GM12874 (cell line): ENCODE measurements at regions not wholly inside any gene's neighbourhood (a gene's known extent, or its start where the extent isn't known, plus 50 kb on each side); places are given as distances from the start of the nearest gene placed in this dataset.

Experiments
- TF ChIP-seq, protein P1 (sequence below): IDR thresholded peaks from 2 replicates; pipeline ENCODE4 v1.5.1; 2011; ENCODE audit warnings: low read depth, mild to moderate bottlenecking, control low read depth, low read length, moderate library complexity; ENCODE audit not compliant: insufficient read depth

DNA sequence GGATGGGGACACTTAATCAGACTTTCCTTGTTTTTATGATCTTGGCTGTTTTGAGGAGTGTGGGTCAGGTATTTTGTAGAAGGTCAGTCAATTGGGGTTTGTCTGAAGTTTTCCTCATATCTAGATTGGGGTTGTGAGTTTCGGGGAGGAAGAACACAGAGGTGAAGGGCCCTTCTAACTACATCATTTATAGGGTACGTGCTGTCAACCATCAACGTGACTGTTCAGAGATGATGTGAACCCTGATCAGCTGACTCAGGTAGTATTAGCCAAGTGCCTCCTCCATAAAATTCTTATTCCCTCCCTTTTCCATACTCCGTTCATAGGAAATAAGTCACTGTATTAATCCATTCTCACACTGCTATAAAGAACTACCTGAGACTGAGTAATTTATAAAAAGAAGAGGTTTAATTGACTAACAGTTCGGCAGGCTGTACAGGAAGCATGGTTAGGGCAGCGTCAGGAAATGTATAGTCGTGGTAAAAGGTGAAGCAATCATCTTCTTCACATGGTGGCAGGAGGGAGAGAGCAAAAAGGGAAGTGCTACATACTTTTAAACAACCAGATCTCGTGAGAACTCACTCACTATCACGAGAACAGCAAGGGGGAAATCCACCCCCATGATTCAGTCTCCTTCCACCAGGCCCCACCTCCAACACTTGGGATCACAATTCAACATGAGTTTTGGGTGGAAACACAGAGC is 547.1 kb upstream of the LINC00305 start:
- TF ChIP-seq, protein P1, sequence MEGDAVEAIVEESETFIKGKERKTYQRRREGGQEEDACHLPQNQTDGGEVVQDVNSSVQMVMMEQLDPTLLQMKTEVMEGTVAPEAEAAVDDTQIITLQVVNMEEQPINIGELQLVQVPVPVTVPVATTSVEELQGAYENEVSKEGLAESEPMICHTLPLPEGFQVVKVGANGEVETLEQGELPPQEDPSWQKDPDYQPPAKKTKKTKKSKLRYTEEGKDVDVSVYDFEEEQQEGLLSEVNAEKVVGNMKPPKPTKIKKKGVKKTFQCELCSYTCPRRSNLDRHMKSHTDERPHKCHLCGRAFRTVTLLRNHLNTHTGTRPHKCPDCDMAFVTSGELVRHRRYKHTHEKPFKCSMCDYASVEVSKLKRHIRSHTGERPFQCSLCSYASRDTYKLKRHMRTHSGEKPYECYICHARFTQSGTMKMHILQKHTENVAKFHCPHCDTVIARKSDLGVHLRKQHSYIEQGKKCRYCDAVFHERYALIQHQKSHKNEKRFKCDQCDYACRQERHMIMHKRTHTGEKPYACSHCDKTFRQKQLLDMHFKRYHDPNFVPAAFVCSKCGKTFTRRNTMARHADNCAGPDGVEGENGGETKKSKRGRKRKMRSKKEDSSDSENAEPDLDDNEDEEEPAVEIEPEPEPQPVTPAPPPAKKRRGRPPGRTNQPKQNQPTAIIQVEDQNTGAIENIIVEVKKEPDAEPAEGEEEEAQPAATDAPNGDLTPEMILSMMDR: no peak

DNA sequence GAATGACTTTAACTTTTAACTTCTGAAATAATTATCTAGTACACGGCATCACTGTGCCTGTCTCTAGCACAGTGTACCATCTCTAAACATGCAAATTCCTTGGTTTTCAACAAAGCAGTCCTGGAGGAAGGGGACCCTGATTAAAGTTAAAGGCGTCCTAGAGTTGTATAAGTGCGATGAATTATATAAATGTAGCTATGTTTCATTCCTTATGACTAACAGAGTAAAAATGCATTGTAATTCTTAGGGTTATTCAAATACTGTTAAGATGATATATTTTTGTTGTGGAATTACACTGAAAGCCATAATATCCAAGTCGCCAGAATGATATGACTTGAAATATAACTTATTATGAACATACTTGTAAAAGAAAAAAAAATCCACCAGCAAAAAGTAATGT is 544.9 kb upstream of the LINC00305 start:
- TF ChIP-seq, protein P1: no peak

DNA sequence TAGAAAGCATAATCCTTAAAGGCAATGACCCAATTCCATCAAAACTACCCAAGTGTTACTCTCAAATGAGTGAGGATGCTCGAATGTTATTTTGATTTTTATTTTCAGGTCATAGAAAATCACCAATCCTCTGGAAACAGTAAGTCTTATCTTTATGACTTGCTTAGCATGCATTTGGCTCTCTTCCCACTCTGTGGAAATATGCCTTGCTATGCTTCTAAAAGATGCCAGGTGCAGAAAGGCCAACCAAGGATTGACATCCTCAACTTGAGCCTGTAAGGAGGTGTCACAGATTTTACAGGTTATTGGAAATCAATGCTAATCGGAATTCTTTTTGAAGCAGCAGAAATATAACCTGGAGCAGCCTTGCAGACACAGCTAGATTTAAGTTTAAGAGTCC is 543.9 kb upstream of the LINC00305 start:
- TF ChIP-seq, protein P1: no peak

DNA sequence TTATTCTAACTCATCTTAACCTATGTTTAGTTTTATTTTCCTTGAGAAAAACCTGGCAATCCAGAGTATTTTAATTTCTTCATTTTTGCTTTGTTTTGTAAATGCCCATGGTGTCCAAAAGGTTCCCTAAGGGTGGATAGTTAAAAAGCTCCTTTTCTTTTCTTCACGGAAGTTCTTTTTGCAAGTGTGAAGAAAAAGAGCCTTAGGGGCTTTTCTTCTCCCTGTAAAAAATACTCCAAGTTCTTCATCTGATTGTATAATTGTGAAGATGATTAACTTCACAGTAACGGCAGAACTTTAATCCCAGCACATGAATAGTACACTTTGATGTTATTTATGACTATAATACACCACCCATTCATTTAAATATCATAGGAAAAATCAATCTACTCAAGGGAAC is 530.2 kb upstream of the LINC00305 start:
- TF ChIP-seq, protein P1: no peak

DNA sequence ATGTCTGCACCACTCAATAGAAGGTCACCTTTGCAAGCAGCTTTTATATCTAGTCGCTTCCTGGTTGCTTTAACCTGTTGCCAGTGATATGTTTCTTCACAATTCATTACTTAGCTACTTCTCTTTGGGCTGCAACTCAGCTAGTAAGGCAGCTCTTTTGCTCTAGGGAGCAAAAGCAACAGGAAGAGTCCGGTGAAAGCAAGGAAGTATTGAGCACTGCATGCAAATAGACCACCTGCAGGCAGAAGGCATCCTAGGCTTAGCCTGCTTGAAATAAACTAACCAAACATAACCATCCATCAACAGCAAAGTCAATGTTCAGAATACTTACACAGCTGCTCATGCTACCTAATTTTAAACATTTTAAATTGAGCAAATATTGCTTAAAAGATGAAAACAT is 529.2 kb upstream of the LINC00305 start:
- TF ChIP-seq, protein P1: no peak

DNA sequence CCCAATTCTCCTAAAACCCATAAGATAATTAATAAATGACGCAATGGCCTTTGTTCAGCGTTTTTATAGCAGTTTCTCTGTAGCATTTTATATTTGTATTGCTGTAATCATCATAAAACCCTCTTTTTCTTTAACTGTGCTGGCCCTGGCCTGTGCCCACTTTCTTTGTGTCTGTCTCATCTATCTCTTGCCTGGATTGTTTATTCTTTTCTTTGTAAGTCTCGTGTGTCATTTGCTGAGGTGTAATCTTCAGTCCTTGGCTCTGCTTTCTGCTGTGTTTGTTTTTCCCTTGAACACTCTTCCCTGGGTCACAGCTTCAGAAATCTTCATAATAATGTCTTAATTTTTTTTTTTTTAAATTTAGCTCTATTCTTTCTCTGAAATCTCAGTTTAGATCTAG is 525.8 kb upstream of the LINC00305 start:
- TF ChIP-seq, protein P1: no peak

DNA sequence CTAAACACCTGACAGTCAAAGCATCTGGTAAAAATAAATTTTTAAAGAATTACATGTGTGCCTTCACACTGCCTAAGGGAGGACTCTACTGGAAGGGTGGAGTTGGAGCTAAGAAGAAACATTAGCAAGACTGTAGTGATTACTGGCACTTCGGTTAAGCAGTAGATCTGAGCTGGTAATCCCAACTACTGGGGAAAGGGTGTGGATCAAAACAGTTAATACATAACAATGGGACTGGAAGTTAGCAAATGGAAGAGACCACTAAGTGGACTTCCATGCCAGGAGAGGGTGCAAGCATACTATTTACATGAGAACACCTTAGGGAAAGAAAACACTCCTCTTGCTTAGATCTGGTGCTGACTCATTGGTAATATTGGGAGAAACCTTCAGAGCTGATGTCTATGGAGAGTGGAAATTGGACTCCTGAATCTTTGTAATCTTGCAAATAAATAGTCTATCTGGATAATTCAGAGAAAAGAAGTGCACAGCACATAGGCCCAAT is 519.6 kb upstream of the LINC00305 start:
- TF ChIP-seq, protein P1: no peak
